Naive B cell (primary cell): ENCODE measurements at regions not wholly inside any gene's neighbourhood (a gene's known extent, or its start where the extent isn't known, plus 50 kb on each side); places are given as distances from the start of the nearest gene placed in this dataset.

Source experiments
- ATAC-seq, 2 donors: fragments of 150-1000 bp; cut with Tn5 transposase; 2 replicates each; pipeline ENCODE4 v1.10.0; 2021; ENCODE audit warnings: low read depth in 2 of 2, mild to moderate bottlenecking in 2 of 2, moderate library complexity in 2 of 2
- DNase-seq: peaks from one replicate; pipeline ENCODE4 v3.0.0; 2022
- H3K27ac Mint-ChIP-seq, 6 donors: one replicate each; pipeline ENCODE4 v1.8.0; 2020 to 2022; ENCODE audit warnings: mild to moderate bottlenecking in 6 of 6, mixed read lengths in 6 of 6, moderate library complexity in 5 of 6, inconsistent platforms in 2 of 6
- H3K27me3 Mint-ChIP-seq, 3 donors: one replicate each; pipeline ENCODE4 v1.8.0; 2021 to 2022; ENCODE audit warnings: mixed read lengths in 3 of 3, mild to moderate bottlenecking in 1 of 3
- H3K36me3 Mint-ChIP-seq, 2 donors: one replicate each; pipeline ENCODE4 v1.8.0; 2020 to 2022; ENCODE audit warnings: mixed read lengths in 2 of 2, inconsistent platforms in 1 of 2, mild to moderate bottlenecking in 1 of 2
- H3K4me1 Mint-ChIP-seq, 3 donors: one replicate each; pipeline ENCODE4 v1.8.0; 2020 to 2022; ENCODE audit warnings: mixed read lengths in 3 of 3, inconsistent platforms in 1 of 3, mild to moderate bottlenecking in 1 of 3, moderate library complexity in 1 of 3
- H3K4me3 Mint-ChIP-seq, 8 donors: one replicate each; pipeline ENCODE4 v1.8.0; 2020 to 2022; ENCODE audit warnings: mild to moderate bottlenecking in 8 of 8, mixed read lengths in 8 of 8, moderate library complexity in 8 of 8, inconsistent platforms in 2 of 8
- H3K9me3 Mint-ChIP-seq, 7 donors: one replicate each; pipeline ENCODE4 v1.8.0; 2020 to 2022; ENCODE audit warnings: mixed read lengths in 7 of 7, mild to moderate bottlenecking in 5 of 7, inconsistent platforms in 2 of 7, moderate library complexity in 1 of 7

DNA sequence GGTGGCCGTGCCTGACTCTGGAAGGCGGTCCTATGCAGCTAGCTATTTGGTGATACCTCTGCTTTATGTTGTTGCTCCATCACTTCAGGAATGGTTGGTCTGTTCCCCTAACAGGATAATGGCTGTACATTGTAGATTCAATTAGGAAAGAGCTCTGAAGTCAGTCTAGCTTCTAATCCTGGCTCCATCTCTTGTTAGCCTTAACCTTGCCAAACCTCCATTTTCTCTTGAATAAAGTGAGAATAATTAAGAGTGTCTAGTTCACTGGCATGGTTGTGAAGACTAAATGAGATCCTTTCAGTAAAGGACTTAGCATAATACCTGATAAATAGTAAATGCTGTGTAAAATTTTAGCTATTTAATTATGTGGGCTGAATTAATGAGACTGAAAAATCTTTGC lies 262.5 kb upstream of the ARHGAP20 start:
- Mint-ChIP-seq H3K4me3 (no peak overlapping the region), H3K27ac (no peak overlapping the region), H3K36me3 (peaks cover 3 to 7% of the 10 kb centered on the region in 2 donors), H3K27me3 (peaks cover 0 to 9% (median 0%) of the 10 kb centered on the region in 3 donors), H3K9me3 (peaks cover 5 to 25% (median 11%) of the 10 kb centered on the region in 7 donors), H3K4me1 (peaks cover 0 to 9% (median 3%) of the 10 kb centered on the region in 3 donors)
- ATAC-seq (no peak), DNase-seq (no peak)

DNA sequence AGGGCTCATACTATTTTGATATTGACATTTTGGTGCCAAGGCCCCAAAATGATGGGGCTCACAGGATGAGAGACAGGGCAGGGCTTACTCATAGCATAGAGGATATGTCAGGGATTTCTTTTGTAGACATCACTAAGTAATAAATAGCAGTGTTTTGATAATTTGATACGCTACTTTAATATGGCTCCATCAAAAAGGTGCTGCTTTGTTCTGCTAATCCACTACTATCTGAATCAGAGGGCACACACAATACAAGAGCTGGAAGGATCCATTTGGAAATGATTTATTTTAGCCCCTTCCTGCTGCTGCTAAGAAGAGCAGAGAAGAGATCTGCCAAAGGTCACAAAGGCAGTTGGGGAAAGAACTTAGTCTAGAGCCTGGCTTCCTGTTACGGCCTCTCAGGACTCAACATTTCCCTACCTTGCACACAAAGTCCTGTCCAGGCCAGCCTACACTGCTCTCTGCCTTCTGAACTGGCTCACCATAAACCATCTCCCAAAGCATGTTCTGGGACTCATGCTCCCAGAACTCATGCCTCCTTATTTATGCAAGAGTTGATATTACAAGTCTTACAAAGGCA lies 261.3 kb upstream of the ARHGAP20 start:
- Mint-ChIP-seq H3K36me3 (no peaks in the 10 kb centered on the region), H3K4me1 (peaks cover 7 to 19% (median 11%) of the 10 kb centered on the region in 3 donors), H3K27me3 (peaks cover 0 to 9% (median 0%) of the 10 kb centered on the region in 3 donors), H3K9me3 (peaks cover 0 to 14% (median 4%) of the 10 kb centered on the region in 7 donors), H3K27ac (no peak overlapping the region), H3K4me3 (no peak overlapping the region)
- DNase-seq (no peak), ATAC-seq (no peak)

DNA sequence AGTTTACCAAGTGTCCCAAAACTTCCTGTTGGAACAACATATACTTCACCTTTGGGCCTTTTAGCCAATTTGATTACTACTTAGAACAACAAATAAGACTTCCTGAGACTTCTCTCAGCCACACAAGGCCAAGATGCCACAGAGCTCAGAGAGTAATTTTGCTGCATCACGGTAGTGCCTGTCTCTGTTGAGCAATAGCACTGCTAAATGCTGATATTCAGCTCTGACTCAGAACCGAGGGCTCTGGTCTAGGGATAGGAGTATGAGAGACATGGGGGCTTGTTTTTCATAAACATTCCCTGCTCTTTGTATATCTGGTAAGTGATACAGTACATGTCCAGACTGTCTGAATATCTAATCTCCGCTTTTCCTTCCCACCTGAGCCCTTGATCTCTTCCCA lies 260.4 kb upstream of the ARHGAP20 start:
- no peak overlapping the region for H3K27ac Mint-ChIP-seq
- ATAC-seq (no peak), DNase-seq (no peak)
- H3K36me3 Mint-ChIP-seq, result no peaks in the 10 kb centered on the region
- H3K4me1 Mint-ChIP-seq, result peaks cover 16 to 27% (median 17%) of the 10 kb centered on the region in 3 donors
- peaks cover 0 to 9% (median 0%) of the 10 kb centered on the region in 3 donors for H3K27me3 Mint-ChIP-seq
- peaks cover 0 to 6% (median 0%) of the 10 kb centered on the region in 7 donors for H3K9me3 Mint-ChIP-seq
- H3K4me3 Mint-ChIP-seq, result no peak overlapping the region

DNA sequence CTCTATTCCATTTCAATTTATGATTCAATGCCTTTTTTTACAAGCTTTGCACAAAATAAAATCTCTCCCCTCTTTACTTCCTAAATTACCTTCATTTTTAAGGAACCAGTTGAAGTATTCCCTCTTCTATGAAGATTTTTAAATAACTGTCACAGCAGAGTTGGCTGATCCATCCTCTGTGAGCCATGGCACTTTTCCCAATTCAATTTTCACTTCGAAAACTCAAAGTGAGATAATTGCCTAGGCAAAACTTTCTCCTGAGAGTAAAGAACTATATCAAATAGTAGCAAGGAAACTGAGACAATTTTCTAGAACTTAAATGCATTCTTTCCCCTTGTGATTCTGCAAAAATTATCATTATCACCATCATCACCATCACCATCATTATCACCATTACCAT lies 259.9 kb upstream of the ARHGAP20 start:
- Mint-ChIP-seq H3K9me3 (peaks cover 0 to under 1% (median 0%) of the 10 kb centered on the region in 7 donors), H3K4me1 (peaks cover 17 to 28% (median 17%) of the 10 kb centered on the region in 3 donors), H3K27me3 (peaks cover 0 to 9% (median 0%) of the 10 kb centered on the region in 3 donors), H3K36me3 (no peaks in the 10 kb centered on the region), H3K27ac (no peak overlapping the region), H3K4me3 (no peak overlapping the region)
- ATAC-seq (no peak), DNase-seq (no peak)

DNA sequence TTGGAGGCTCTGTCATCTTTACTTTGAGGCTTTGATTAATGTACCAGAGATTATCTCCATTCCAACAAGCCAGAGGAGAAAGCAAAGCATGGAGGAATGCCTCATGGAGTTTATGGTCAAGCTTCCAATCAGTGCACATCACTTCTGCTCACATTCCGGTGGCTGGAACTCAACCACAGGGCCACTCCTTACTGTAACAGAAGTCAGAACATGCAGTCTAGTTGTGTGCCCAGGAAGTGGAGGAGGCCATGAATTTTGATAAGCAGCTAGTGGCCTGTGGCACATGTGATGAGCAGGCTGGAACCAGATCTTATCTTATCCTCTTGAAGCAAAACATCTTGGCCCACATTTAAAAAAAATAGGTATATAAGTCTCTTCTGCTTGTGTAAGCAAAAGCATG lies 258.9 kb upstream of the ARHGAP20 start:
- H3K36me3 Mint-ChIP-seq, result no peaks in the 10 kb centered on the region
- peaks cover 0 to 9% (median 0%) of the 10 kb centered on the region in 3 donors for H3K27me3 Mint-ChIP-seq
- H3K9me3 Mint-ChIP-seq, result peaks cover 0 to 1% (median 0%) of the 10 kb centered on the region in 7 donors
- no peak overlapping the region for H3K4me3 Mint-ChIP-seq
- DNase-seq (no peak), ATAC-seq (no peak)
- H3K27ac Mint-ChIP-seq, result no peak overlapping the region
- peaks cover 17 to 28% (median 17%) of the 10 kb centered on the region in 3 donors for H3K4me1 Mint-ChIP-seq

DNA sequence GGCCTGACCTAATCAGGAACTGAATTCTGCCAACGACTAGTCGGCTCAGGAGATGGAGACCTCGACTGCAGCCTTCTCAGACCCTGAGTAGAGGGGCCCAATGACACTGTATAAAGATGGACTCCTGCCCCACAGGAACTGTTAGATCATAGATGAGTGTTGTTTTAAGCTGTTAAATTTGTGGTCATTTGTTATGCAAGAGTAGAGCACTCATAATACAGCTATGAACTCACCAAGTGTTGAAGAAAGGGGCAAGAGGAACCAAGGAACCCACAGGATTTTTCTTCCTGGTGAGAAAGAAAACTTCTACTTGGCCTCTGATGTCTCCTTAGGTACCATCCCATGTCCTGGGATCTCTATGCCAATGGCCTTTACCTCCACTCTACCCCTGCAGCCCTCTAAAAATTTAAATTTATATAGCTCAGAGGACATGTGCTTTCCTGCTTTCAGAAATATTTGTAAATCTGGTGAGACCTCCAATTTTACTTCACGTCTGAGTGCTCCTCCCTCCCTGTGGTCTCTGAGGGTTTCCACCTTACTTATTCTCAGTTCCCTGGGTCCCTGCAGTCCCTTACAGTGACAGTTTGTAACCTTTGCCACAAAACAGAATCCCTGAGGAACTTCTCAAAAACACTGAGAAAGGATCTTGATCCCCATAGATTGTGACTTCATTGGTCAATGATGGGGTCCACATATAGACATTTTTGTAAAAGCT lies 256.3 kb upstream of the ARHGAP20 start:
- peaks cover 0 to 4% (median 4%) of the 10 kb centered on the region in 3 donors for H3K27me3 Mint-ChIP-seq
- DNase-seq (peak; percentile 1), ATAC-seq (peak; percentile 32 to 58)
- peak overlapping the region in 5 of 8 donors; percentile 30 to 67 (median 56) for H3K4me3 Mint-ChIP-seq
- H3K9me3 Mint-ChIP-seq, result peaks cover 0 to 1% (median 0%) of the 10 kb centered on the region in 7 donors
- peaks cover 0 to 4% of the 10 kb centered on the region in 2 donors for H3K36me3 Mint-ChIP-seq
- H3K4me1 Mint-ChIP-seq, result peaks cover 14 to 19% (median 17%) of the 10 kb centered on the region in 3 donors
- H3K27ac Mint-ChIP-seq, result peak overlapping the region in 4 of 6 donors; percentile 28 to 91 (median 80)

DNA sequence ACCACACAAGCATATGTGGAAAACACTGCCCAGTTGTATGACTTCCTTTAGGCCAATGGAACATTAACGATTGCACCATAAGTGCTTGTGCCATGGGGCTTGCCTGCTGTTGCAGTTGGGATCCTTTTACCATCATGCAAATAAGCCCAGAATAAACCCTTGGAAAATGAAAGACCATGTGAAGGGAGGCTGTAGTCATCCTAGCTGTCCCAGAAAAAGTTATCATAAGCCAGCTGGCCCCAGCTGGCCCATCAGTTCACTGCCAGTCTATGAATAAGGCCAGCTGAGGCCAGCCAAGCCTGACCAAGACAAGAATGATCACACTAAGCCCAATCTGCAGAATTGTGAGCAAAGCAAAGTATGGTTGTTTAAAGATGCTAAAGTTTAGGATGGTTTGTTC lies 253.9 kb upstream of the ARHGAP20 start:
- ATAC-seq, result no peak
- Mint-ChIP-seq H3K27me3 (peaks cover 13 to 20% (median 14%) of the 10 kb centered on the region in 3 donors), H3K9me3 (peaks cover 0 to 1% (median 0%) of the 10 kb centered on the region in 7 donors), H3K4me1 (peaks cover 14 to 19% (median 17%) of the 10 kb centered on the region in 3 donors), H3K36me3 (peaks cover 0 to 4% of the 10 kb centered on the region in 2 donors), H3K4me3 (peak overlapping the region in 1 of 8 donors; percentile 11), H3K27ac (no peak overlapping the region)
- DNase-seq, result no peak

DNA sequence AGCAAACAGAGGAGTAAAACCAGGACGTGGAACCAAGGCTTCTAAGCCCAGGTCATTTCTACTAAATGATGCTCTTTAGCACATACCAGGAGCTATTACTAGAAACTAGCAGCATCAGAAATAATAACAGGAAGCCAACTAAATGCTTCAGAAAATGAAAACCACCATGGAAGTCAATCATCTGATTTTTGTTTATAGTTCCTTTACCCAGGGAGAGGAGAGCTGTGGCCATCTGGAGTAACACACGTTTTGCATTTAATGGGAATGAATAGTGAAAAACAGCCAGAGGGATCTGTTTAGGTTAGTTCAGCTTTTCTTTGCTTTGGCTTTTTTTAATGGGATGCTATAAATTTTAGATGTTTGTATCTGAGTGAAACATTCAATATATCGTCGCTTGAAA lies 250.7 kb upstream of the ARHGAP20 start:
- H3K27ac Mint-ChIP-seq, result no peak overlapping the region
- H3K27me3 Mint-ChIP-seq, result peaks cover 14 to 29% (median 18%) of the 10 kb centered on the region in 3 donors
- peaks cover 0 to 1% (median 0%) of the 10 kb centered on the region in 7 donors for H3K9me3 Mint-ChIP-seq
- peaks cover 0 to 4% of the 10 kb centered on the region in 2 donors for H3K36me3 Mint-ChIP-seq
- H3K4me3 Mint-ChIP-seq, result no peak overlapping the region
- DNase-seq (no peak), ATAC-seq (no peak)
- H3K4me1 Mint-ChIP-seq, result peaks cover 3 to 4% (median 4%) of the 10 kb centered on the region in 3 donors

DNA sequence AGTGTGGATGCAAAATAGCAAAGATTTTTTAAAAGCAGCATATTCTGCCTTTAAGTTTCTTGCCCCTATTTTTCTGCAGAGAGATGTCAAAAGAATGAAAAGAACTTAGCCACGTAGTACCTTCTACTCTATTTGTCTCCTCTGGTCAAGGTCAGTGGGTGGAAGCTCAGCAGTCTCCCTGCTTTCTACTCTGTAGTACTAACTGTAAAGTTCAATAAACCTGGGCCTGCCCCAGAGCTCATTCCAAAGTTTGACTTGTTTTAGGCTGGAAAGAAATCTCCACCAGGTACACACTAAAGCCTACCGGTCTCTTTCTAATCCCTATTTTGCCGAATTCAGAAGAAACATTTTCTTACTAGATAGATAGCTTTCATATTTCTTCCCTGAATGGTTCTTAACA lies 247.9 kb upstream of the ARHGAP20 start:
- H3K9me3 Mint-ChIP-seq, result no peaks in the 10 kb centered on the region
- no peak for DNase-seq

DNA sequence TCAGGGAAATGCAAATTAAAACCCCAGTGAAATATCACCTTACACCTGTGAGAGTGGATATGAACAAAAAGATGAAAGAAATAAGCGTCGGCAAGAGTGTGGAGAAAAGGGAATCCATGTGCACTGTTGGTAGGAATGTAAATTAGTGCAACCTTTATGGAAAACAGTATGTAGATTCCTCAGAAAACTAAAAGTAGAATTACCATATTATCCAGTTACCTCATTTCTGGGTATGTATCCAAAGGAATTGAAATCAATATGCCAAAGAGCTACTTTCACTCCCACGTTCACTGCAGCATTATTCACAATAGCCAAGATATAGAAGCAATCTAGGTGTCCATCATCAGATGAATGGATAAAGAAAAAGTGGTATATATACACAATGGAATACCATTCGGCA lies 246.0 kb upstream of the ARHGAP20 start:
- peaks cover 14 to 27% (median 22%) of the 10 kb centered on the region in 3 donors for H3K27me3 Mint-ChIP-seq
- no peak overlapping the region for H3K4me3 Mint-ChIP-seq
- H3K36me3 Mint-ChIP-seq, result no peaks in the 10 kb centered on the region
- no peaks in the 10 kb centered on the region for H3K9me3 Mint-ChIP-seq
- DNase-seq (no peak), ATAC-seq (no peak)
- H3K4me1 Mint-ChIP-seq, result peaks cover 0 to 3% (median 0%) of the 10 kb centered on the region in 3 donors
- H3K27ac Mint-ChIP-seq, result peak overlapping the region in 1 of 6 donors; percentile 45

More for the DNA sequence above, 247.9 kb upstream of the ARHGAP20 start:
- H3K4me1 Mint-ChIP-seq, result peaks cover 0 to 3% (median 0%) of the 10 kb centered on the region in 3 donors
- ATAC-seq, result no peak
- H3K4me3 Mint-ChIP-seq, result no peak overlapping the region
- H3K27me3 Mint-ChIP-seq, result peaks cover 18 to 29% (median 20%) of the 10 kb centered on the region in 3 donors
- H3K27ac Mint-ChIP-seq, result no peak overlapping the region
- H3K36me3 Mint-ChIP-seq, result no peaks in the 10 kb centered on the region

DNA sequence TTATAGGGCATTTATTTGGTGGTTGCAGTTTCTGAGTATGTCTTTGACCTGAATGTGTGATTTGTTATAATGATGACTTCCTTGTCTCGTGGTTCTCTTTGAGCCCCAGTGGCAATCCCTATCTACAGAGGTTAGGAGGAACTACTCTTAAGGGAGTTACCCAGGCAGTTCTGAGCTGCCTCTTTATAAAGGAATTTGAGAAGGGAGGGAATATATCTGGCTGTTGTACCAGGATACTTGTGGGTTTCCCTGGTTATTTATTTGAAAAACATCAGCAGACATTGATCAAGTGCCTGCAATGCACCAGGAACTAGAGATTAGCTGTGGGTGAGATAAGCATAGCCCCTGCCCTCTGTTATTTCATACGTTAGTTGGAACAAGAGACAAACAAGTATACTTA lies 243.5 kb upstream of the ARHGAP20 start:
- ATAC-seq (no peak), DNase-seq (no peak)
- H3K36me3 Mint-ChIP-seq, result no peaks in the 10 kb centered on the region
- no peak overlapping the region for H3K27ac Mint-ChIP-seq
- H3K27me3 Mint-ChIP-seq, result peaks cover 6 to 12% (median 9%) of the 10 kb centered on the region in 3 donors
- H3K4me3 Mint-ChIP-seq, result no peak overlapping the region
- peaks cover 0 to 3% (median 0%) of the 10 kb centered on the region in 3 donors for H3K4me1 Mint-ChIP-seq
- H3K9me3 Mint-ChIP-seq, result no peaks in the 10 kb centered on the region

DNA sequence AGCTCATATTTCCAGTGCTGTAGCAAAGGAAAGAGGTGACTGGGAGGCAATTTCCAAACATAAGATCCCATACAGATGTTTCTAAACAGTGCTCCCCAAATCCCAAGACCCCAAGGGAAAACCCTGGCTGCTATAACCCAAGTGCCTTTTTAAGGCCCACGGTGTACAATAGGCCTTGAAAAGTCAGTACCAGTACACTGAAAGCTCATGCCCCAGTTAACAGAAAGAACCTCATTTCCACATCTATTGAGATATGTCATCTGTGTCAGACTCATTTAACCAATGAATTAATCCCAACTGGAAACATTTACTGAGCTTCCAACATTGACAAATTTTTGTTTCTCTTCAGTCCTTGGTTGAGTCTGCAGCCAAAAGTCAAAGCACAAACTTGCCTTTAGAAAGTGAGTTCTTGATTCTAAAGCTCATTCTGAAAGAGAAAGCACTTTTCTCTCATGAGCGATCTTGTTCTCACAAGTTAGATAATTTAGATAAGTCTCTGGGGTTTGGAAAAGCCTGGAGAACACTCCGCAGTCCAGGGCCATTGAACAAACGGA lies 239.8 kb upstream of the ARHGAP20 start:
- H3K4me1 Mint-ChIP-seq, result no peaks in the 10 kb centered on the region
- H3K36me3 Mint-ChIP-seq, result peaks cover 8 to 22% of the 10 kb centered on the region in 2 donors
- DNase-seq, result no peak
- peaks cover 0 to 8% (median 2%) of the 10 kb centered on the region in 7 donors for H3K9me3 Mint-ChIP-seq
- H3K4me3 Mint-ChIP-seq, result no peak overlapping the region
- H3K27me3 Mint-ChIP-seq, result peaks cover 0 to 17% (median 4%) of the 10 kb centered on the region in 3 donors
- H3K27ac Mint-ChIP-seq, result peak overlapping the region in 2 of 6 donors; percentile 18 to 41
- ATAC-seq, result no peak
